GM19397 (cell line): ENCODE measurements at regions not wholly inside any gene's neighbourhood (a gene's known extent, or its start where the extent isn't known, plus 50 kb on each side); places are given as distances from the start of the nearest gene placed in this dataset.

Experiments used
- ATAC-seq: cut with Tn5 transposase; IDR thresholded peaks from one replicate; pipeline ENCODE4 v1.9.1; 2021; ENCODE audit warnings: mild to moderate bottlenecking, moderate library complexity; ENCODE audit not compliant: unreplicated experiment

- no peak for ATAC-seq
These were observed 505.4 kb upstream of the MYT1L start for GRCh38 chr2:2836343-2837070.

GRCh38 chr2:2834516-2835254 lies 503.6 kb upstream of the MYT1L start:
- ATAC-seq = no peak

GRCh38 chr2:2834105-2834504 lies 503.0 kb upstream of the MYT1L start:
- no peak for ATAC-seq

- ATAC-seq = no peak
These were observed 501.6 kb upstream of the MYT1L start for GRCh38 chr2:2832657-2833056.

GRCh38 chr2:2831633-2832032 lies 500.6 kb upstream of the MYT1L start:
- ATAC-seq = no peak

GRCh38 chr2:2830576-2830975 lies 499.5 kb upstream of the MYT1L start:
- ATAC-seq = no peak

- ATAC-seq = no peak
These were observed 497.8 kb upstream of the MYT1L start for GRCh38 chr2:2828774-2829368.

GRCh38 chr2:2827761-2828221 lies 496.7 kb upstream of the MYT1L start:
- ATAC-seq = no peak

GRCh38 chr2:2827046-2827636 lies 496.1 kb upstream of the MYT1L start:
- no peak for ATAC-seq

- no peak for ATAC-seq
These were observed 495.5 kb upstream of the MYT1L start for GRCh38 chr2:2826621-2827020.

- ATAC-seq = no peak
These were observed 495.1 kb upstream of the MYT1L start for GRCh38 chr2:2826209-2826551.

GRCh38 chr2:2825516-2826208 lies 494.6 kb upstream of the MYT1L start:
- ATAC-seq = no peak

GRCh38 chr2:2825062-2825461 lies 494.0 kb upstream of the MYT1L start:
- ATAC-seq = no peak

GRCh38 chr2:2824588-2824987 lies 493.5 kb upstream of the MYT1L start:
- ATAC-seq = no peak

- no peak for ATAC-seq
These were observed 492.1 kb upstream of the MYT1L start for GRCh38 chr2:2823061-2823753.

GRCh38 chr2:2822143-2822542 lies 491.1 kb upstream of the MYT1L start:
- no peak for ATAC-seq

- ATAC-seq = no peak
These were observed 481.6 kb upstream of the MYT1L start for GRCh38 chr2:2812648-2813047.

- ATAC-seq = no peak
These were observed 481.0 kb upstream of the MYT1L start for GRCh38 chr2:2812117-2812516.

- ATAC-seq = no peak
These were observed 479.4 kb upstream of the MYT1L start for GRCh38 chr2:2810504-2810903.

- no peak for ATAC-seq
These were observed 478.7 kb upstream of the MYT1L start for GRCh38 chr2:2809771-2810170.
